Loucy (cell line): ENCODE measurements at regions not wholly inside any gene's neighbourhood (a gene's known extent, or its start where the extent isn't known, plus 50 kb on each side); places are given as distances from the start of the nearest gene placed in this dataset.

ENCODE experiments used
- EZH2phosphoT487 ChIP-seq: fragments of 200-600 bp; IDR thresholded peaks from 2 replicates; pipeline ENCODE4 v1.6.1; 2018; ENCODE audit warnings: antibody characterized with exemption, mild to moderate bottlenecking, moderate library complexity, borderline replicate concordance
- TF ChIP-seq, protein P1 (sequence below): fragments of 200-600 bp; sonication (generic); conservative IDR thresholded peaks from 2 replicates; pipeline ENCODE4 v1.5.1; 2014; ENCODE audit warnings: mild to moderate bottlenecking, antibody characterized with exemption, low read length

DNA sequence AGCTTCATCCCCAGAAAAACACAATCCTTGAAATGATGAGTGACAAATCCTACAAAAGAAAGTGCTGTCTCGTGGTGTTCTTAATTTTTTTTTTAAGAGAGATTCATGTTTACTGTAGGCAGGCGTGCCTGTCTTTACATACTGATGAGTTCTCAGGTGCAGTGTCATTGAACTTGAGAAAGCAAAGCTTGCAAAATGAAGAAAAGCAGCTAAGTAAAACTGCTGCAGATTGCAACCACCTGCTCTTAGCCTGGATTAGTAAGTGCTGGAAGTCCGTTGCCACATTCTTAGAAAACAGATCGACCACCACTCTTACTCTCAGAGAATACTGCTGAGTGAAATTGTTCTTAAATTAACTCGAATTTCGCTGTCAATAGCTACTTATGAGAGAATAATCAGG lies 854.6 kb downstream of the TRIML1 start:
- TF ChIP-seq, protein P1, sequence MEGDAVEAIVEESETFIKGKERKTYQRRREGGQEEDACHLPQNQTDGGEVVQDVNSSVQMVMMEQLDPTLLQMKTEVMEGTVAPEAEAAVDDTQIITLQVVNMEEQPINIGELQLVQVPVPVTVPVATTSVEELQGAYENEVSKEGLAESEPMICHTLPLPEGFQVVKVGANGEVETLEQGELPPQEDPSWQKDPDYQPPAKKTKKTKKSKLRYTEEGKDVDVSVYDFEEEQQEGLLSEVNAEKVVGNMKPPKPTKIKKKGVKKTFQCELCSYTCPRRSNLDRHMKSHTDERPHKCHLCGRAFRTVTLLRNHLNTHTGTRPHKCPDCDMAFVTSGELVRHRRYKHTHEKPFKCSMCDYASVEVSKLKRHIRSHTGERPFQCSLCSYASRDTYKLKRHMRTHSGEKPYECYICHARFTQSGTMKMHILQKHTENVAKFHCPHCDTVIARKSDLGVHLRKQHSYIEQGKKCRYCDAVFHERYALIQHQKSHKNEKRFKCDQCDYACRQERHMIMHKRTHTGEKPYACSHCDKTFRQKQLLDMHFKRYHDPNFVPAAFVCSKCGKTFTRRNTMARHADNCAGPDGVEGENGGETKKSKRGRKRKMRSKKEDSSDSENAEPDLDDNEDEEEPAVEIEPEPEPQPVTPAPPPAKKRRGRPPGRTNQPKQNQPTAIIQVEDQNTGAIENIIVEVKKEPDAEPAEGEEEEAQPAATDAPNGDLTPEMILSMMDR = no peak
- no peak for TF ChIP-seq EZH2phosphoT487
